ENCODE measurements at regions not wholly inside any gene's neighbourhood (a gene's known extent, or its start where the extent isn't known, plus 50 kb on each side); places are given as distances from the start of the nearest gene placed in this dataset.
A peak's percentile ranks its signal among the peaks of the same experiment; 100 is the strongest.

DNA sequence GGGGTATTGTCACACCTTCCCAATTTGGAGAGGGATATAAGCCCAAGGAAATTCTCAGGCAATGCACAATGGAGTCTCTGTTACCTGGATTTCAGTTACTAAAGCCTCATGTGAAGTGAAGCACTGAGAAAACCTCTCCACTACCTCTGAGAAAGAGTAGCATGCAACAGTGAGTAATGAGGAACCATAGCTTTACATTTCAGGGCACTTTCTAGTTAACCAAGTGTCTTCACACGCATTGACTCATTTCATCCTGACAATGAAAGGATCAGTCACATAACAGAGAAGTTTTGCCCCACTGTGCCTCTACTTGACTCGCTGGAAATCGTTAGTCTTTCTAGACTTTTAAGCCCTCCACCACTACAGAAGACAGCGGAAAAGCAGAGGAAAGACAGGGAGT, 86.2 kb upstream of the ARID1B start:
- TF ChIP-seq, protein P1, sequence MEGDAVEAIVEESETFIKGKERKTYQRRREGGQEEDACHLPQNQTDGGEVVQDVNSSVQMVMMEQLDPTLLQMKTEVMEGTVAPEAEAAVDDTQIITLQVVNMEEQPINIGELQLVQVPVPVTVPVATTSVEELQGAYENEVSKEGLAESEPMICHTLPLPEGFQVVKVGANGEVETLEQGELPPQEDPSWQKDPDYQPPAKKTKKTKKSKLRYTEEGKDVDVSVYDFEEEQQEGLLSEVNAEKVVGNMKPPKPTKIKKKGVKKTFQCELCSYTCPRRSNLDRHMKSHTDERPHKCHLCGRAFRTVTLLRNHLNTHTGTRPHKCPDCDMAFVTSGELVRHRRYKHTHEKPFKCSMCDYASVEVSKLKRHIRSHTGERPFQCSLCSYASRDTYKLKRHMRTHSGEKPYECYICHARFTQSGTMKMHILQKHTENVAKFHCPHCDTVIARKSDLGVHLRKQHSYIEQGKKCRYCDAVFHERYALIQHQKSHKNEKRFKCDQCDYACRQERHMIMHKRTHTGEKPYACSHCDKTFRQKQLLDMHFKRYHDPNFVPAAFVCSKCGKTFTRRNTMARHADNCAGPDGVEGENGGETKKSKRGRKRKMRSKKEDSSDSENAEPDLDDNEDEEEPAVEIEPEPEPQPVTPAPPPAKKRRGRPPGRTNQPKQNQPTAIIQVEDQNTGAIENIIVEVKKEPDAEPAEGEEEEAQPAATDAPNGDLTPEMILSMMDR (IDR thresholded peaks at IDR 0.05; ENCODE audit: insufficient read depth, low read depth, low read length, missing control alignments), result no peak
- no peak overlapping the region for H3K4me3 ChIP-seq (ENCODE audit: low read depth, low read length)

DNA sequence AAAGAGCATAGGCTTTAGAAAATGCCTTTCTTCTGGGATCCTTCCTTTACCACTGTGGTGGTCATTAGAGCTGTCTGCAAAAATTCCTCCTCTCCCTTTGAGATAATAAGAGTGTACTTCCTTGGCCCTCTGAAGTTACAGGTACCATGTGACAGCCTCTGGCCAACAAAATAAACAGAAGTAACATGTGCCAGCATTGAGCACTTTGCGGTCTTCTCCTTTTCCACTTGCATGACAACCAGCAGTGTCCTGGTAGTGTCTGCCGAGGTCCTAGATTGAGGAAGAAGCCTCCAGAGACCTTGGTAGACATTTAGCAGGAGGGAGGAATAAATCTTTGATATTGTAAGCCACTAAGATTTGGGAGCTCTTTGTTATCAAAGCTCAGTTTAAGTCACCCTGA, 87.5 kb upstream of the ARID1B start:
- H3K4me3 ChIP-seq (ENCODE audit: low read depth, low read length), result no peak overlapping the region
- DNase-seq (ENCODE audit: low read depth), result no peak
- TF ChIP-seq, protein P1 (IDR thresholded peaks at IDR 0.05; ENCODE audit: insufficient read depth, low read depth, low read length, missing control alignments), result no peak

More for the DNA sequence above, 86.2 kb upstream of the ARID1B start:
- peak; percentile 90 for DNase-seq (ENCODE audit: low read depth)

DNA sequence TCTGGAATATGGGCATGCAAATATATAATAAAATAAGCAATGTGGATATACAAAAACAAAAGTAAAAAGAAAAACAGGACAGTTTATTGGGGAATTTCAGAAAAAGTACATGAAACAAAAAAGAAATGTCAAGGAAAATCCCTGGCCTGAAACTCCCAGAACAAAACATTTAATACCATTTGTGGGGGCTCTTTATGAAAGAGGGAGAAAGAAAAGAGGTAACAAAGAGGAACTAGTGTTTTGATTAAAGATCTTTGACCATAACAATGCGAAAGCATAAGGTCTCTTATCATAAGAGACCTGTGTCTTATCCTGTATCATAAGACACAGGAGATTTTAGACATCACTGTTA, 88.6 kb upstream of the ARID1B start:
- DNase-seq (ENCODE audit: low read depth), result no peak
- peak overlapping the region; percentile 7; the same call in 1 of the 2 replicates for H3K4me3 ChIP-seq (ENCODE audit: low read depth, low read length)
- TF ChIP-seq, protein P1 (IDR thresholded peaks at IDR 0.05; ENCODE audit: insufficient read depth, low read depth, low read length, missing control alignments), result no peak

DNA sequence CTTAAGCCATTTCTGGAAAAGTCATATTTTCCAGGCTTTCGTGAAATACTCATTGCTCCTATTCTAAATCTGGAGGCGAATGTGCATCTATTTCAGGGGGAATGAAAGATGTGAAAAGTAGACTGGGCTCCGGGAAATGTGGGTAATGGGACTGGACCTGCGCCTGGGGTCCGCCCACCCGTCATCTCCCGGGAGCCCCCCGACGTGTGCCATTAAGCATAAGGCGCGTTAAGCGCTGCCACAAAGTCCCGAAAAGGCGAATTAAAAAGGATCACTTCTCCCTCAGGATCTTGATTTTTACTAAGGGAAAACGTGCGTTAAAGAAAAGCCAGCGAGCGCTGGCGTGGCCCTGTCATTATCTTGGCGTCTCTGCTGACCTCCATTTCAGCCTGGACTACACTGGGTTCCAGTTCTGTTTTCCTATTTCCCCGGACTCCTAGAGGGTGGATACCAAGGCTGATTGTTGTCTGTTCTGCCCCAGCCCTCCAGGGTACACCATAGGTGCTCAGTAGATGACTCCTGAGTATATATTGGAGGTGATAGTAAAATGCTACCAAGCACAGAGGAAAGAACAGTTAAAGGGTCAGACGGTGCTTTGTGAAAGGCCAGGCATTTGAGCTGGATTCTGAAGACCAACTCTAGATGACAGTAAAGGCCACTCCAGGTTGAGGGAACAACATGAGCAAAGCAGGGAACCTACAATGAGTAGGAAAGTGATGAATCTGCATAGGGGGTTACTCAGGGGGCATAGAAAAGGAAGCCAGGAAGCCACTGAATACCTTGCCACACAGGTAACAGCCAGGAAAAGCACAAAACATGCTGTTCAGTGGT, 89.2 kb upstream of the ARID1B start:
- TF ChIP-seq, protein P1 (IDR thresholded peaks at IDR 0.05; ENCODE audit: insufficient read depth, low read depth, low read length, missing control alignments), result no peak
- peak overlapping the region; percentile 81 for H3K4me3 ChIP-seq (ENCODE audit: low read depth, low read length)
- peak; percentile 37 for DNase-seq (ENCODE audit: low read depth)

DNA sequence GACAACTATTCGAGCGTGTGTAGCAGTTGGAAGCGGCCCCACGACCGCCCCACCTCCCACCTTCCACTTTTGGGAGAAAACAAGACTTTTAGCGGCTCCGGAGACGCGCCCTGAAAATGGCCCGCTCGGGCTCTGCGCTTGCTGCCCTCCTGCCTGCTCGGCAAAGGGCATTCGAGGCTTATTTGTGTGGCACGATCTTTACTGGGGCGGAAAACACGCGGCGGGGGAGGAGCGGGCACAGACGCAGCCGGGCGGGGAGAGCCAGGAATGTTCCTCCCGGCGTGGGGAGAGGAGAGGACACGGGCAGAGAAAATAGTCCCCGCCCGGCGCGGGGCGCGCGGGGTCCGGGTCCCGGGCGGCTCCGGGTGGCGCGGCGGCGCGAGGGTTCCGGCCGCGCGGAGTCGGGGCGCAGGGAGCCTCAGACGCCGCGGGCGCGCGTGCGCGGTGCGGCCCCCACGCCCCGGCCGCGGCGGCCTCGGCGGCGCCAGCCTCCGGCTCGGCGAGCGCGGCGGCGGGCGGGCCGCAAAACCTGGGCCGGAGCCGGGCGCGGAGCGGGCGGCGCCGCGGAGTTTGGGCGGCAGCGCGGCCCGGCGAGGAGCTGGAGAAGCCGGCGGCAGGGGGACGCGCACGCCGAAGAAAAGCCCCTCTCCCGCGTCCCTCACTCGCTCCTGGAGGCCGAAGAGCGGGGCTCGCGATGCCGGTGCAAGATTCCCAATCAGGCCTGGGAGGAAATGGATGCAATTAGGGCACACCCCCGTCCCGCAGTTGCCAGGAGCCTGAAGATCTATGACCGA, 90.0 kb upstream of the ARID1B start:
- TF ChIP-seq, protein P1 (IDR thresholded peaks at IDR 0.05; ENCODE audit: insufficient read depth, low read depth, low read length, missing control alignments), result no peak
- DNase-seq (ENCODE audit: low read depth), result peak; percentile 87
- H3K4me3 ChIP-seq (ENCODE audit: low read depth, low read length), result peak overlapping the region; percentile 85

DNA sequence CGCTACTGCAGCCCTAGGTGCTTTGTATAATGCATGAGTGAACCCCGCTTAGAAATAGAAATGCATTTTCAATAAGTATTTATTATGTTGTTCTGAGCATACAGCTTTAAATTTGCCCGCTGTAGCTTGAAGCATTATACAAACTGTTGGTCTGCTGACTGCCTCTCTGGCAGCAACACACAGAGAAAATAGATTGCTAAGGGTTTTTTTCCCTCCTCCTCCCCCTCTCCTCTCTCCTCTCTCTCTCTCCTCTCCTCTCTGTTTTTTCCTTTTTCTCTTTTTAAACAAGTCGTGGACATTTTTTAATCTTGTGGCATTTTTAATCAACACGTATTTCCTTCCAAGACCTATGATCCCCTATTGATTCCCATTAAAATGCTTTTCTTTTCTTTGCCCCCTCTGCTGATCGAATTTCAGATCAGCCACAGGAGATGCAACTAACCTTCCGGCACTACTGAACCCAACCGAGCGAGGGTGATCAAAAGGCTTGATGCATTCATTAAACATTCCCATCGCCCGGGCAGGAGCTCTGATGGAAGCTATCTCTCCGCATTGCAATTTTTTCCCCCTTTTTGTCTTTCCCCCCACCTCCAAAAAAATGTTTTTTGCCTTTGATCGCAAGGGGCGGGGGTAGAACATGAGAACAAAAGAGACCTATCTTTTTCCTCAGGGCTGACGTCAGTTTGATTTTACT, 90.7 kb upstream of the ARID1B start:
- TF ChIP-seq, protein P1 (IDR thresholded peaks at IDR 0.05; ENCODE audit: insufficient read depth, low read depth, low read length, missing control alignments), result peak; percentile 6
- DNase-seq (ENCODE audit: low read depth), result peak; percentile 41

More for the DNA sequence above, 90.7 kb upstream of the ARID1B start:
- H3K4me3 ChIP-seq (ENCODE audit: low read depth, low read length), result peak overlapping the region; percentile 85
